Lower lobe of right lung (tissue), 2 donors: ENCODE measurements at regions not wholly inside any gene's neighbourhood (a gene's known extent, or its start where the extent isn't known, plus 50 kb on each side); places are given as distances from the start of the nearest gene placed in this dataset.

Source experiments
- ATAC-seq, 2 donors: fragments of 200-7000 bp; cut with Tn5 transposase; one replicate each; pipeline ENCODE4 v1.9.1; 2020 to 2022; ENCODE audit warnings: mild to moderate bottlenecking in 2 of 2, moderate library complexity in 2 of 2
- DNase-seq: peaks from one replicate; pipeline ENCODE4 v3.0.0-alpha.2; 2020
- H3K27ac ChIP-seq: fragments of 200-600 bp; one replicate; pipeline ENCODE4 v1.8.0; 2022
- H3K27me3 ChIP-seq: fragments of 200-600 bp; one replicate; pipeline ENCODE4 v1.8.0; 2022; ENCODE audit warnings: low read depth
- H3K36me3 ChIP-seq: fragments of 200-600 bp; one replicate; pipeline ENCODE4 v1.8.0; 2022; ENCODE audit warnings: mild to moderate bottlenecking
- H3K4me1 ChIP-seq: fragments of 200-600 bp; one replicate; pipeline ENCODE4 v1.8.0; 2022
- H3K4me3 ChIP-seq: fragments of 200-600 bp; one replicate; pipeline ENCODE4 v1.8.0; 2022; ENCODE audit warnings: mild to moderate bottlenecking
- H3K9me3 ChIP-seq: fragments of 200-600 bp; one replicate; pipeline ENCODE4 v1.8.0; 2022
- intact Hi-C: fragments of 100-400 bp; cut with DNase I; formaldehyde crosslinking; loops from one replicate; pipeline ENCODE4 v1.11.0; 2022
- TF ChIP-seq, protein P1 (sequence below): fragments of 200-600 bp; IDR thresholded peaks from one replicate; pipeline ENCODE4 v1.8.0; 2022; ENCODE audit warnings: antibody characterized with exemption, mild to moderate bottlenecking
- donor health status: DM: no; HTN: yes; CAD: no; lungs with severe emphysema.

DNA sequence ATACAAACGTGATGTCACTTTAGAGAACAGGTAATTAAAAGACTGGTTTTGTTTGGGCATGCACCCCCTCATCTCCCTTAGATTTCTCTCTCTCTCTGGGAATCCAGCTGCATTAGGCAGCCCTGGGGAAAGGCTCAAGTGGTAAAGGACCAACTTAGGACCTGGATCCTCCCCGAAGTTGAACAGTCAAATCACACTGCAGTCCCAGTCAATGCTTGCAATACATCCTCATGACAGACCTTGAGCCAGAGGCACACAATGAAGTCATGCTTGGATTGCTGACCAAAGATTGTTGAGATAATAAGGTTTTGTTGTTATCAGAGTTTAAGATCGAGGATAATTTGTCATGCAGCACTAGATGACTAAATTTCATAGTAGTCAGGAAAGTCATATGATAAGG, 1285.8 kb upstream of the NCAM2 start:
- H3K27ac ChIP-seq: no peak overlapping the region
- no peaks in the 10 kb centered on the region for H3K27me3 ChIP-seq
- H3K36me3 ChIP-seq: no peaks in the 10 kb centered on the region
- no peak overlapping the region for H3K4me3 ChIP-seq
- no peak for DNase-seq
- TF ChIP-seq, protein P1, sequence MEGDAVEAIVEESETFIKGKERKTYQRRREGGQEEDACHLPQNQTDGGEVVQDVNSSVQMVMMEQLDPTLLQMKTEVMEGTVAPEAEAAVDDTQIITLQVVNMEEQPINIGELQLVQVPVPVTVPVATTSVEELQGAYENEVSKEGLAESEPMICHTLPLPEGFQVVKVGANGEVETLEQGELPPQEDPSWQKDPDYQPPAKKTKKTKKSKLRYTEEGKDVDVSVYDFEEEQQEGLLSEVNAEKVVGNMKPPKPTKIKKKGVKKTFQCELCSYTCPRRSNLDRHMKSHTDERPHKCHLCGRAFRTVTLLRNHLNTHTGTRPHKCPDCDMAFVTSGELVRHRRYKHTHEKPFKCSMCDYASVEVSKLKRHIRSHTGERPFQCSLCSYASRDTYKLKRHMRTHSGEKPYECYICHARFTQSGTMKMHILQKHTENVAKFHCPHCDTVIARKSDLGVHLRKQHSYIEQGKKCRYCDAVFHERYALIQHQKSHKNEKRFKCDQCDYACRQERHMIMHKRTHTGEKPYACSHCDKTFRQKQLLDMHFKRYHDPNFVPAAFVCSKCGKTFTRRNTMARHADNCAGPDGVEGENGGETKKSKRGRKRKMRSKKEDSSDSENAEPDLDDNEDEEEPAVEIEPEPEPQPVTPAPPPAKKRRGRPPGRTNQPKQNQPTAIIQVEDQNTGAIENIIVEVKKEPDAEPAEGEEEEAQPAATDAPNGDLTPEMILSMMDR: no peak
- intact Hi-C loops: no loop called here
- H3K4me1 ChIP-seq: no peaks in the 10 kb centered on the region
- ATAC-seq: no peak
- H3K9me3 ChIP-seq: no peaks in the 10 kb centered on the region

DNA sequence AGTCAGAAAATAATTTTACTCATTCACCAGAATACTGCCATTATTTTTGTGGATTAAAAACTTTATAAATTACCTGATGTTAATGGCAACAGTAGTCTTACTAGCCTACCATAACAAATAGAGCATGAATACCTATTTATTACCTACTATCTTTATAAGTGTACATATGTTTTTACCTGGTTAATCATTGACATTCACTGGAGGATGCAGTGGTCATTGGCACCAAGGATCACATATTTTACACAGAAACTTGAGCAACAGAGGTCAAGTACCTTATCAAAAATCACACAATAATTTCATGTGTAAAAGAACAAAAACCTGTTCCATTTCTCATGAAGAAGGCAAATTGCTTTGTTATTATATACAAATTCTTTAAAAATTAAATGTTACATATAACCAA, 1284.9 kb upstream of the NCAM2 start:
- intact Hi-C loops: no loop called here
- Histone ChIP-seq H3K4me1 (no peaks in the 10 kb centered on the region), H3K36me3 (no peaks in the 10 kb centered on the region), H3K27me3 (no peaks in the 10 kb centered on the region), H3K27ac (no peak overlapping the region), H3K4me3 (no peak overlapping the region), H3K9me3 (no peaks in the 10 kb centered on the region)
- no peak for ATAC-seq
- DNase-seq: no peak
- TF ChIP-seq, protein P1: no peak

GRCh38 chr21:19724081-19724480, 1274.1 kb upstream of the NCAM2 start:
- Histone ChIP-seq H3K36me3 (no peaks in the 10 kb centered on the region), H3K4me1 (no peaks in the 10 kb centered on the region), H3K9me3 (no peaks in the 10 kb centered on the region), H3K27me3 (no peaks in the 10 kb centered on the region), H3K27ac (no peak overlapping the region), H3K4me3 (no peak overlapping the region)
- ATAC-seq: no peak
- no peak for DNase-seq
- TF ChIP-seq, protein P1: no peak
- intact Hi-C loops: no loop called here

- intact Hi-C loops: no loop called here
- ATAC-seq (no peak), DNase-seq (no peak)
- TF ChIP-seq, protein P1: no peak
- Histone ChIP-seq H3K4me3 (no peak overlapping the region), H3K9me3 (no peaks in the 10 kb centered on the region), H3K27ac (no peak overlapping the region), H3K27me3 (no peaks in the 10 kb centered on the region), H3K4me1 (no peaks in the 10 kb centered on the region), H3K36me3 (no peaks in the 10 kb centered on the region)
Observed at GRCh38 chr21:19731251-19731650, 1267.0 kb upstream of the NCAM2 start.

GRCh38 chr21:19759836-19760235, 1238.4 kb upstream of the NCAM2 start:
- H3K4me3 ChIP-seq: no peak overlapping the region
- DNase-seq (no peak), ATAC-seq (no peak)
- TF ChIP-seq, protein P1: no peak
- H3K27me3 ChIP-seq: no peaks in the 10 kb centered on the region
- H3K27ac ChIP-seq: no peak overlapping the region
- H3K36me3 ChIP-seq: no peaks in the 10 kb centered on the region
- no peaks in the 10 kb centered on the region for H3K4me1 ChIP-seq
- no peaks in the 10 kb centered on the region for H3K9me3 ChIP-seq
- intact Hi-C loops: no loop called here

- ATAC-seq (no peak), DNase-seq (no peak)
- Histone ChIP-seq H3K27ac (no peak overlapping the region), H3K36me3 (no peaks in the 10 kb centered on the region), H3K4me1 (no peaks in the 10 kb centered on the region), H3K4me3 (no peak overlapping the region), H3K9me3 (no peaks in the 10 kb centered on the region), H3K27me3 (no peaks in the 10 kb centered on the region)
- TF ChIP-seq, protein P1: no peak
- intact Hi-C loops: no loop called here
Observed at GRCh38 chr21:19767546-19767945, 1230.7 kb upstream of the NCAM2 start.
